Panc1 (cell line): ENCODE measurements at regions not wholly inside any gene's neighbourhood (a gene's known extent, or its start where the extent isn't known, plus 50 kb on each side); places are given as distances from the start of the nearest gene placed in this dataset.

Experiments used
- ATAC-seq: fragments of 200-7000 bp; cut with Tn5 transposase; 2 replicates; pipeline ENCODE4 v1.9.1; 2020; ENCODE audit warnings: mild to moderate bottlenecking, moderate library complexity
- BruUV-seq: library from RNA; stranded (reverse); fragments of 400-500 nt; replicated peaks from 2 replicates; lab custom pipeline; 2021; lab: Mats Ljungman, UMichigan
- CTCF ChIA-PET: fragments of 300-600 bp; sonication (Branson Sonifier 250); formaldehyde crosslinking; loops from one replicate; lab custom pipeline; 2022; ENCODE audit warnings: antibody characterized with exemption; lab: Charles Lee
- POLR2A ChIA-PET: fragments of 300-600 bp; sonication (Branson Sonifier 250); formaldehyde crosslinking; loops from one replicate; lab custom pipeline; 2022; ENCODE audit warnings: antibody characterized with exemption; lab: Charles Lee
- DNase-seq: peaks from one replicate; pipeline ENCODE4 v3.0.0-alpha.2; 2010; ENCODE audit warnings: low read depth, low spot score
- H3K27ac ChIP-seq: 2 replicates; pipeline ENCODE4 v1.5.1; 2011; ENCODE audit warnings: mild to moderate bottlenecking, low read length, inconsistent platforms
- H3K27me3 ChIP-seq: fragments of 200-500 bp; sonication (Bioruptor generic); 2 replicates; pipeline ENCODE4 v1.6.0; 2014; ENCODE audit warnings: low read length, inconsistent platforms; ENCODE audit not compliant: control insufficient read depth, insufficient read depth
- H3K36me3 ChIP-seq: fragments of 200-500 bp; sonication (Bioruptor generic); 2 replicates; pipeline ENCODE4 v1.5.1; 2014; ENCODE audit warnings: inconsistent platforms, mild to moderate bottlenecking, low read length, moderate library complexity; ENCODE audit not compliant: control insufficient read depth, insufficient read depth
- H3K4me1 ChIP-seq: 2 replicates; pipeline ENCODE4 v1.5.1; 2011; ENCODE audit warnings: inconsistent platforms, mild to moderate bottlenecking, low read length, moderate library complexity; ENCODE audit not compliant: control insufficient read depth, insufficient read depth
- H3K4me3 ChIP-seq, 2 experiments: 2 replicates each; pipeline ENCODE4 v1.5.1; 2011 to 2012; ENCODE audit warnings: low read depth in 2 of 2, low read length in 2 of 2, mild to moderate bottlenecking in 2 of 2, inconsistent platforms in 1 of 2, moderate library complexity in 1 of 2
- H3K9me3 ChIP-seq: fragments of 200-500 bp; sonication (Bioruptor generic); 2 replicates; pipeline ENCODE4 v1.5.1; 2014; ENCODE audit warnings: low read depth, mild to moderate bottlenecking, inconsistent platforms, low read length, moderate library complexity; ENCODE audit not compliant: control insufficient read depth, insufficient read depth
- CTCF ChIP-seq: fragments of 450-650 bp; IDR thresholded peaks from 2 replicates; pipeline ENCODE4 v1.5.1; 2017; ENCODE audit warnings: mild to moderate bottlenecking
- POLR2AphosphoS5 ChIP-seq: IDR thresholded peaks from 2 replicates; pipeline ENCODE4 v1.6.1; 2012; ENCODE audit warnings: mild to moderate bottlenecking, low read depth, low read length, moderate library complexity
- REST ChIP-seq, 2 experiments: IDR thresholded peaks; 2 replicates each; pipeline ENCODE4 v1.6.1; 2011 to 2012; ENCODE audit warnings: low read depth in 2 of 2, control low read depth in 1 of 2, low read length in 1 of 2, mild to moderate bottlenecking in 1 of 2, moderate library complexity in 1 of 2; ENCODE audit not compliant: insufficient read depth in 1 of 2
- SIN3A ChIP-seq: IDR thresholded peaks from 2 replicates; pipeline ENCODE4 v1.6.1; 2012; ENCODE audit warnings: low read depth, mild to moderate bottlenecking, low read length, moderate library complexity, borderline replicate concordance; ENCODE audit not compliant: insufficient read depth
- TCF7L2 ChIP-seq: IDR thresholded peaks from 2 replicates; pipeline ENCODE4 v1.6.1; 2011; ENCODE audit warnings: mild to moderate bottlenecking, low read depth, low read length, inconsistent platforms
- in situ Hi-C: cut with HindIII; loops from 2 replicates; pipeline ENCODE4 v1.10.0; 2016; ENCODE audit warnings: low sequenced_read_pairs, low pct_unique_long_range_greater_than_20kb
- intact Hi-C: fragments of 100-400 bp; cut with micrococcal nuclease; formaldehyde crosslinking; loops from one replicate; pipeline ENCODE4 v1.10.0; 2022; ENCODE audit not compliant: unreplicated experiment

GRCh38 chrX:26954029-26954428 lies 509.1 kb downstream of the PPP4R3C start:
- no peak overlapping the region for H3K27ac ChIP-seq
- no peaks in the 10 kb centered on the region for H3K9me3 ChIP-seq
- no peak for DNase-seq
- ChIA-PET POLR2A (no interaction called here), CTCF (no interaction called here)
- in situ Hi-C loops (no loop called here), intact Hi-C loops (no loop called here)
- no peaks in the 10 kb centered on the region for H3K36me3 ChIP-seq
- no peaks in the 10 kb centered on the region; the same call in 1 of the 2 replicates for H3K4me1 ChIP-seq
- H3K4me3 ChIP-seq, result no peak overlapping the region
- BruUV-seq, result no TSS peak
- no peaks in the 10 kb centered on the region for H3K27me3 ChIP-seq
- no peak for ATAC-seq
- no peak for TF ChIP-seq REST (IDR thresholded peaks at IDR 0.05; ENCODE audit: insufficient read depth in 1 of 2, low read depth in 2 of 2, low read length in 1 of 2)
- TF ChIP-seq POLR2AphosphoS5, result no peak
- TF ChIP-seq CTCF, result no peak
- no peak for TF ChIP-seq TCF7L2
- no peak for TF ChIP-seq SIN3A

DNA sequence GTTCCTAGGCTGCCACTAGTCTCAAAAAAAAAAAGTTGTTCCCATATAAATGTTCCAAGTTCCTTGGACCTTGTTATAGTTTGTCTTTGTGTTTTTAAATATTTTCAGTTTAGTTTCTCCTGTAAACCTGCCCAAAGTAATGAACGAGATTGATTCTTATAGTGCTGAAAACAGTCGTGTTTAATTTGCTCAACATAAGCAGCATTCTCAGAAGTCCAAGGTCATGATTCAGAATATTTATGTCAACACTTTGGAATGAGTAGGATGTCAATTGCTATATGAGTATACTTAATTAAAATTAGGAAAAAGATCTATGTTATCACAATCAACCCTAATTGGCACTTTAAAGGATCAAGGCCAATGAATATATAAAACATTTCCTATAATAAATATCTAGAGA lies 510.9 kb downstream of the PPP4R3C start:
- POLR2A ChIA-PET, result no interaction called here
- no TSS peak for BruUV-seq
- no peak overlapping the region for H3K27ac ChIP-seq

More for the DNA sequence above, 510.9 kb downstream of the PPP4R3C start:
- DNase-seq (peak; percentile 30), ATAC-seq (no peak)
- intact Hi-C loops (no loop called here), in situ Hi-C loops (no loop called here)
- Histone ChIP-seq H3K4me1 (no peaks in the 10 kb centered on the region; the same call in 1 of the 2 replicates), H3K27me3 (no peaks in the 10 kb centered on the region), H3K4me3 (no peak overlapping the region), H3K36me3 (no peaks in the 10 kb centered on the region), H3K9me3 (no peaks in the 10 kb centered on the region)
- TF ChIP-seq REST (IDR thresholded peaks at IDR 0.05; ENCODE audit: insufficient read depth in 1 of 2, low read depth in 2 of 2, low read length in 1 of 2) (no peak), POLR2AphosphoS5 (no peak), CTCF (no peak), SIN3A (no peak), TCF7L2 (no peak)
- CTCF ChIA-PET, result no interaction called here
